HG03575 (cell line): ENCODE measurements at regions not wholly inside any gene's neighbourhood (a gene's known extent, or its start where the extent isn't known, plus 50 kb on each side); places are given as distances from the start of the nearest gene placed in this dataset.
"Not testable (repeated sequence)": the region's sequence is repeated elsewhere in the genome, so short reads cannot be mapped to it uniquely, and the experiment has no call there.

ENCODE experiments used
- ATAC-seq: cut with Tn5 transposase; IDR thresholded peaks from one replicate; pipeline ENCODE4 v1.9.1; 2021; ENCODE audit not compliant: unreplicated experiment, insufficient number of reproducible peaks, low FRiP score; ENCODE audit errors: extremely low read depth

DNA sequence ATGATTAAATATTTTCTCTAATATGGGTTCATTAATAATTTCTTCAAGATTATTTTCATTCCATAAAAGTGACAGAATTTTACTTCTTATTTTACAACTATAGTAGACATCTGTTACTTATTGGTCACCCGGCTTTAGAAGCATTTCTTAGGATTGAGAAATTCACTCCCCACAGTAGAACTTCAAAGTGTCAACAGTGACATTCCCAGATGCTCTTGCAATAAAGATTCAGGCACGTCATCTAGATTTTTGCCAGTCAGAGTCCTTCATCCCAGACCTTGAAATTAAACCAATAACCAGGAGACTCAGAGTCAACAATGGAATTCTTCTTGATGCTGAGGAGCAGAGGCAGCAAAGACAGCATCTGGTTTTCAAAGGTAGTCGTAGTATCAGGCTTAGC lies 190.8 kb downstream of the VGLL3 start:
- no peak for ATAC-seq

DNA sequence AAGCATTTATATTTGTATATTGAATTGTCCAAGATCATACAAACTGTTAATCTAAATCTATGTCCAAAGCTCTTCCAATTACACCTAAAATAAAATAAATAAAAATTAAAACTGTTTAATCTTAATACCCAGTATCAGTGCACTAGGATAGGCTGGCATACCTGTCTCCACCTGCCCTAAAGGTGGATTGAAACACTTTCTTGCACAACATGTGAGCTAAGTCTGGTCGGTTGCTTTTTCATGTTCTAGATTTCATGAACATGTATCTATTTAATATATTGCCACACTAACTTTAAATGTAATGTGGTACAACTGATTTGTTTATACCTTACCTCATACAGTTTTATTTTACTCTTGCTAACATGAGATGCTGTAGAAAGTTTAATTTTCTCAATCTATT lies 193.0 kb downstream of the VGLL3 start:
- ATAC-seq = no peak

DNA sequence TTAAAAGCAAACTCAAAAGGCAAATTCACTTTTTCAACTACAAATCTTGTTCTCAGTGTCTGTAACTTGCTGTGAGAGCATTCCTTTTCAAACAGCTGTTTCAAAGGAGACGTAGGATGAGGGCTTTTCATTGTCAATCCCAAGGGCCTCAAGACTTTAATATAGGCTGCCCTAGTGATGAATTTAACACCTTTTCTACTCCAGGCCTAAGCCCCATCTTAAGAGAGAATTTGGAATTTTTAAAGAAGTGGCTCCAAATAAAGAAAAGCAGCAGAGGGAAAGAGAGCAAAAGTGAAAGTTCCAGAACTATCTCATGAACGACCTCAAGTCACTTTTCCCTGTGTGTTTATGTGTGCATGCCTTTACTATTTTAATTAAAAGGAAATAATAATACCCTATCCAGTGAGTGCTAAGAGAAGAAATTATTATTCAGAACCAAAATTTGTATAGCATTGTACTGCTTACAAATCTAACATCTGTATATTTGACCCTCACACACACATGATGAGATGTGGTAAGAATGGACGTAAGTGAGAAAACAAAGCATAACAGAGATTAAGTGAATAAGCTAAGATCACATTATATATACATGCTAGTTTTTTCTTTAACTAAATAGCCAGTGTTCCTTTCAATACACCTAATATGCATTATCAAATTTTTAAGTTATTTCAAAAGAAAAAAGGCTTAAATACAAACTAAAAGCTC lies 196.4 kb downstream of the VGLL3 start:
- no peak for ATAC-seq

DNA sequence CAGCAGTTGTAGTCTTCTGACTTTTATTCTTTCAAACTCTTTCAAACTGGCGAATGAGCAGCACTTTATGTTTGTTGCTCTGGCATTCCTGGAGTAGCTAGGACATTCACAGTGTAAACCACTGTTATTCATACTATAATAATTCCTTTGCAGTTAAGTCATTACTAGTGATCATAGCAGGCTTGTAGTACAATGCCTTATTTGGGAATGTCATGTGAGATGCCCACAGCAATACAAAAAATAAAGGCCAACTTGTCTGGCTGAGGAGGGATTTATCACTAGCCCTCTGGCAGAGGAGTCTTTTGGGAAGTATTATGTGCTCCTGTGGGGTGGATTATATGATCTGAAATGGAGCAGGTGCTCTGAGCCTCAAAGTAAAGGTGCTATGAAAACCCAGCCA lies 197.2 kb downstream of the VGLL3 start:
- ATAC-seq = no peak

DNA sequence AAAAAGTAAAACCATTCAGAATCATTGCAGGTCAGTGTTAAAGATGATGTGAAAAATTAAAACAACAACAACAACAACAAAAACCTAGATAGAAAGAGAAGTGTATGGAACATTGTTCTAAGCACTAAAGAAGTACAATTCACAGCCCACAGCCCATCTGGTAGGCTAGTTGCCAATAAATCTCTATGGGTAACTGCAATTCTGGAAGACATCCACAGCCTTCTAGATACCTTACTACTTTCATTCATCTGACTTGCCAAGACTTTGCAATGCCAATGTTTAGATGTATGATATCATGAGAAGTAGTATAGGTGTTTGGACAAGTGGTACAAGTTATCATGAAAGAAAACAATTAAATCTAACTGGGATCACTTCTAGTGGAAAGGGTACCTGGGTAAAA lies 198.6 kb downstream of the VGLL3 start:
- ATAC-seq = no peak

DNA sequence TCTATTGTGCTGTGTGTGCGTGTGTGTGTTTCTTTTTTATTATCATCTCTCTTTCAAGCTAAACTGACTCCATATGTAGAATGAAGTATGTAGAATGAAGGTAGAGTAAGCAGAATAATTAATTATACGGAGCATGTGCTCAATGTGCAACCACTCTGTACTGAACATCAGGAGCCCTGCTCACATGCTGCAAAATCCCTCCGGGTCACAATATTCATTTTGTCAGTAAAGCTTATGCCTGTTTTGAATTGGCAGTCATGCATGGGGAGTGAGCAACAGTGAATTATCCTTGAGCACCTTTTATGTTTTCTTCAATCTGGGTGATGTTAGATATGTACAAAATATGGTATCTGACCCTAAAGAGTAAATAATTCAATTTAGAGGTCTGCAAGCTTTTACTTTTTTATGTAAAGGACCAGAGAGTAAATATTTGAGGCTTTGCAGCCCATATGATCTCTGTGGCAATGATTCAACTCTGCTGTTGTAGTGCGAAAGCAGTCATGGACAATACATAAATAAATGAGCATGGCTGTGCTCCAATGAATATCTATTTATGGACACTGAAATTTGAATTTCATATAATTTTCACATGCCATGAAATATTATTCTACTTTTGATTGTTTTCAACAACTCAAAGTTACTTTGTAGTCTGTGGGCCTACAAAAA lies 199.9 kb downstream of the VGLL3 start:
- ATAC-seq = no peak

DNA sequence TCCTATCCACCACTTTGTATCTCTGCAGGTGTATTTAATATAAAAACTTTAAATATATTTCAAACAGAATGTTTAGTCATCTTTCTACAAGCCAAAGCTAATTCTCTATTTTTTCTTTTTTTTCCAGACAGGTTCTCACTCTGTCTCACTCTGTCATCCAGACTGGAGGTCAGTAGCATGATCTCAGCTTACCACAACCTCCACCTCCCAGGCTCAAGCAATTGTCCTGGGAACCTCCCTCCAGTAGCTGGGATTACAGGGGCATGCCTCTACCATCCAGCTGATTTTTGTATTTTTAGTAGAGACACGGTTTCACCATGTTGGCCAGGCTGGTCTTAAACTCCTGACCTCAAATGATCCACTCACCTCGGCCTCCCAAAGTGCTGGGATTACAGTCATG lies 202.6 kb downstream of the VGLL3 start:
- ATAC-seq = no peak

DNA sequence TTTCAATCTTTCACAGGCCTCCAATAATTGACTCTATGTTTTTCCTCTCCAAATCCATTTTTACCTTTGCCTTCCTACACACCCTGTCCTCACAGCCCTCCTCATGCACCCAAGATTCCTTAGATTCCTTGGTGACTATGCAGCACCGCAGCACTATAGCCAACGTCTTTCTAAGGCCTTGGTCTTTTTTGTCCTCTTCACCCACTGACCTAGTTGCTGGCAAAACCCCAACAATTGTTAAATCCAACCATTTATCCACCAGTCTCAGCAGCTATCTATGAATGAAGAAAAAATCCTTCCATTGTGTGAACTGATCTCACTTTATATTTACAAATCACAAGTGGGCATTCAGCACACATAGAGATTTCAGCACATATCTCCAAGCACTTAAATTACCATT lies 203.9 kb downstream of the VGLL3 start:
- no peak for ATAC-seq

DNA sequence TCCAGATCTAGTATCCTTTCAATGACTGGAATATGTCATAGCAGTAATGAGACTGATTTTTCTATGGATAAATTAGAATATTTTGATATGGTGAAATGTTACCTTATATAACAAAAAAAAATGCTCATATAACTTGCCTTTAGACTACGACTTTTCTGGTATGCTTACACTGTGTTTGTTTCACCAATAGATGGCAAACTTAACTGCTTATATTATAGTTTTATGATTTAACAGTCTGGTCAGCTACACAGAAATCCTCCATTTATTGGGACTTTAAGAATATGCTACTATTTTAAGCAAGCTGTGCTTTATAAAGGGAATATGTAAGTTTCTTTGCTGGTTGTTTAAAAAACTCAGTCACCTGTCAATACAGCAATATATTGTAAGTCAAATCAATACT lies 205.6 kb downstream of the VGLL3 start:
- no peak for ATAC-seq

DNA sequence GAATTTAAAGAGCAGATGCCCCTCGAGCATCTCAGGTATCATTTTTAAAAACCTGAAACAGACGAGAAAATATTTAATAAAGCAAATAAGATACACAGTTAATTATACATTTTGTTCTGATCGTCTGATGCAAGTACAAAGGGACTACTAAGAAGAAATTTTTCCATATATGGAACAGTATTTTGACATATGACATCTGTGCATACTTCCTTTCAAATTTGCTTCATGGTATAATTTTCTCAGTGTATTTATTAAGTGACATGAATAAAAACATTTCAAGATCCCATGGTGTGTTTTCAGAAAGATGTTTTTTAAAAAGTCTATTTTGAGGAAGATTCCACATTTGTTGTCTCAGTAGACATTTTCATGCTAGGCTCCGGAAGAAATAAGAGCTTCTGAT lies 208.1 kb downstream of the VGLL3 start:
- ATAC-seq = no peak

DNA sequence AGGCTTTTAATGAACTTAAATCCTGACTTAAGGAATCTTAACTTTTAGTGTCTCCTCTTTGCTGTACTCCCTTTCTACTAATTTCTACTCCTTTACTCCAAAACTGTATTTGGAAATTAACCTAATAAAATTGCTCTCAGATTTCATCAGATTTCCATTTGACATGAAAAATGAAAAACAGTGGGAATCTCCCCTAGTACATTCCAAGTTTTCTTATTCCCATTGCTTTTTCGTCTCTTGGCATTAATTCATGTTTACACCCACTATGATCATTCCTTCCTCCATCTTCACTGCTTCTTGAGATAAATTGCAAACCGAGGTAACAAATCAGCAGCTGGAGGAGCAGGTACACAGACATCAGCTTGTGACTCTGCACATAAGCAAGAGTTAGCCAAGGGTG lies 208.7 kb downstream of the VGLL3 start:
- ATAC-seq = no peak

DNA sequence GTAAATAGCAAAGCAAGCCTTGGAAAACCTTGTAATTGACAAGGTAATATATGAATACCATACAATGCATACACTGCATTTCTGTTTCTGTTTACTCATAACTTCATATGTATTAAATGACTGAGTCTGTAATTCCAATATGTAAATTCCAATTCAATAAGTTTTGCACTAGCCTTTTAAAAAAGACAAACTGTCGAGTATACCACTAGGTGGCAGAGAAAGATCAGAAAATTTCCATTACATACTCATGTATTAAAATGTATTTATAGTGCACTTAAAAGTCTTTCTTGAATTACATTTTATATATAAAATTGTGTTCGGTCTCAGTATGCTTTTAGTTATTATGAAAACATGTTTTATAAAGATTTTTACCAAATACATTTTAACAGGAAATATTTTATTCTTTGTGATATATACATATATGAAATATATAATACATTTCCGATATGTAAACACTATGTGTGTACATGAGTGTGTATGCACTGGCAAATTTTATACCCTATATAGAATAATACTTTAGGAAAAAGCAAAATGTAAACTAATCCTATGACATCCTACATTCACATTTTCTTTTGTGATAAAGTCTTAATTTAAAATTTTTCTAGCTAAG lies 216.8 kb downstream of the VGLL3 start:
- no peak for ATAC-seq

DNA sequence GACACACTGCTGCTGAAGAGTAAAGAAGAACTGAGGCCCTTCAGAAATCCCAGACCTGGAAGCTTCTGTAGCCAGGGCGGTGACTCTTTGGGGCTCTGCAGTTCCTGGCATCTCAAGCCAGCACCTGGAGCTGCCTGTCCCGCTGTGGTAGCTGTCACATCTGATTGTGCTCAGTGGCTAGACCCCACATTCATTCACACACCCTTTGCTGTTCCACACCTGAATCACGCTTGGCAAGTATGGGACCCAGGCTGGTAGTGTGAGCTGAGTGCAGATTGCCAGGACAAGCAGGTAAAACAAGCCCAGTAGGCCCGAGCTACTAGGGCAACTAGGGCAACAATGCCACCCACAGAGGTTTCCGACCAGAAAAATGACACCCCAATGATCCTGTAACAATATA lies 218.2 kb downstream of the VGLL3 start:
- ATAC-seq = no peak

DNA sequence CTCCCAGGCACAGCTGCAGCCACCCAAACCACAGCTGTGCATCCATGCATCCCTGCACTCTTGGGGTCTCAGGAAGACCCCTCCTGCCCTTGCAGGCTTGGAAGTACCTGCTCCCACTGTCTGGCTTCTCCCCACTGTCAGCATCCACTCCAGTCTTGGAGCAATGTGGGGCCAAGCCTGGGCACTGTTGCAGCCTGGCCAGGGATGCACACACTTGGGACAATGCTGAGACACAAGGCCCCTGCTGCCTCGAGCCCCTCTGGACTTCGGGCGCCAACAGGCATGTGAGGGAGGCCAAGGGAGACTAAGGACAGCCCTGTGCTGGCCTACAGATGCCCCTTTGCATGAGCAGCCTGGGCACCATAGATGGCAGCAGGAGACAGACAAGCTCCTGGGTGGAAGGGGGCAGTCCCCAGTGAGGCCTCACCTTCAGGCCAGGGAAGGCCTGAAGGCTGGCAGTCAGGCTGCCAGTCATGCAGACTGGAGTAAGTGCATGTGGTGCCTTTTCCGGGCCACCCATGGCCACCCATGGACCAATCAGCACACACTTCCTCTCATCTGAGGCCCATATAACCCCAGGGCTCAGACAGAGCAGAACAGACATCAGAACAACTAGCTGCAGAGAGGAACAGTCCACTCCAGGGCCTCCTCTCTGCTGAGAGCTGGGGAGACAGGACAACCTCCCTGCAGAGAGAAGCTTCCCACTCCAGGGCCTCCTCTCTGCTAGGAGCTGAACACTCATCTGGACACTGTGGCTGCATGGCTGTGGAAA lies 219.0 kb downstream of the VGLL3 start:
- no peak for ATAC-seq

DNA sequence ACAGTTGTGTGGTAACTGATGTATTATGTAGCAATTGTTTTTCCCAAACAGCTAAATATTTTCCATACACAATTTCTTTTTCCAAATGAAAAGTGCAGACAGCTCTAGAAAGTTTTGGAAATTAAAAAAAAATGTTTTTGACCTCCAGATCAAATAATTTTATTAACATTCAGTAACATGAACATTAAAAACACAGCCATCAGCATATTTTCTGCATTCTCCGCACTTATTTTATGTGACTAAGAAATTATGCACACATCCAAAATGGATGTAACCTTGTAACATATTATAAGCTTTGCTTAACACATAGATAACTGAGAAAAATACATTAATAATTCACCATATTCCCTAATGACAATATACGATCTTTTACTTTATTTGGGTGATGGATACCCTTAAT lies 224.6 kb downstream of the VGLL3 start:
- no peak for ATAC-seq

DNA sequence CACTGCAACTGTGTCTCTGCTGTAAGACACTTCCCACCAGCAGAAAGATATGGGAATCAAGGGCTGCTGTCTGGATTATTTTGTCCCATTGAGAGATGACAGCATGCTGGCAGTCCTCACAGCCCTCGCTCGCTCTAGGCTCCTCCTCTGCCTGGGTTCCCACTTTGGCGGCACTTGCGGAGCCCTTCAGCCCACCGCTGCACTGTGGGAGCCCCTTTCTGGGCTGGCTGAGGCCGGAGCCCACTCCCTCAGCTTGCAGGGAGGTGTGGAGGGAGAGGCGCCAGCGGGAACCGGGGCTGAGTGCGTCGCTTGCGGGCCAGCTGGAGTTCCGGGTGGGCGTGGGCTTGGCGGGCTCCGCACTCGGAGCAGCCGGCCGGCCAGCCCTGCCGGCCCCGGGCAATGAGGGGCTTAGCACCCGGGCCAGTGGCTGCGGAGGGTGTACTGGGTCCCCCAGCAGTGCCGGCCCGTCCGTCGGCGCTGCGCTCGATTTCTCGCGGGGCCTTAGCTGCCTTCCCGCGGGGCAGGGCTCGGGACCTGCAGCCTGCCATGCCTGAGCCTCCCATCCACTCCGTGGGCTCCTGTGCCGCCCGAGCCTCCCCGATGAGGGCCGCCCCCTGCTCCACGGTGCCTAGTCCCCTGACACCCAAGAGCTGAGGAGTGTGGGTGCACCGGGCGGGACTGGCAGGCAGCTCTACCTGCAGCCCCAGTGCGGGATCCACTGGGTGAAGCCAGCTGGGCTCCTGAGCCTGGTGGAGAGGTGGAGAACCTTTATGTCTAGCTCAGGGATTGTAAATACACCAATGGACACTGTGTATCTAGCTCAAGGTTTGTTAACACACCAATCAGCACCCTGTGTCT lies 233.4 kb downstream of the VGLL3 start:
- ATAC-seq = not testable (repeated sequence)

DNA sequence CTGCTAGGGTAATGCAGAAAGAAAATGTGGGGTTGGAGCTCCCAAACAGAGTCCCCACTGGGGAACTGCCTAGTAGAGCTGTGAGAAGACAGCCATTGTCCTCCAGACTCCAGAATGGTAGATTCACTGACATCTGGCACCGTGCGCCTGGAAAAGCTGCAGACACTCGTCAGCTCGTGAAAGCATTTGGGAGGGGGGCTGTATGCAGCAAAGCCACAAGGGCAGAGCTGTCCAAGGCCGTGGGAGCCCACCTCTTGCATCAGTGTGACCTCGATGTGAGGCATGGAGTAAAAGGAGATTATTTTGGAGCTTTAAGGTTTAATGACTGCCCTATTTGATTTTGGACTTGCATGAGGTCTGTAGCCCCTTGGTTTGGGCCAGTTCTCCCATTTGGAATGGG lies 242.9 kb downstream of the VGLL3 start:
- no peak for ATAC-seq

DNA sequence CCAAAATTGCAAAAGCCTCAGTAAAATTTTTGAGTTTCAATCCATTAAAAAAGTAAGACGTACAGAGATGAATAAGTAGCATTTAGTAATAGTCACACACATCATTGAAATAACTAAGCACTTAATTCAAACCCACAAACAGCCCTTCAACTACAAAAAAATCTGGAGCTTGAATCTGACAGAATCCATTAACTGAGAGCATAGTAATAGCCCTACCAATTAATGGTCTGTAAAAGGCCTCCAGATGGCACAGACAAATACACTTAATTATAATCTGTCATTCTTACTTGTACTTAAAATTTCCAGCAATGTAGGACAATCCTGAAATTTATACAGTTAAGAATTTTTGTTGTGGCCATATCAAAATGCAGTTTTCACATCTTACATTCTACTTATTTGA lies 246.9 kb downstream of the VGLL3 start:
- ATAC-seq = no peak

DNA sequence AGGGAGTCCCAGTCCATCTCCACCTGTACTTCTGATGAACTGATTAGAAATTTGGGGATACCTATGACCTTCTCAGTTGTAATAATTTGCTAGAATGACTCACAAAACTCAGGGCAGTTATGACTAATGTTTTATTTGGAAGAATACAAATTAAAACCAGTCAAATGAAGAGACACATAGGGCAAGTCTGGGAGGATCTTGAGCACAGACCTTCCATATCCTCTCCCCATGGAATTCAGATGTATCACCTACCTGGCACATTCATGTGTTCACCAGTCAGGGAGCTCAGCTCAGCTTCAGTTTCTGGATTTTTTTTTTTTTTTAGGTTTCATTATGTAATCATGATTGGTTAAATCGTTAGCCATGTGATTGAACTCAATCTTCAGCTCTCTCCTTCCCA lies 247.7 kb downstream of the VGLL3 start:
- no peak for ATAC-seq
